ENCODE measurements at regions not wholly inside any gene's neighbourhood (a gene's known extent, or its start where the extent isn't known, plus 50 kb on each side); places are given as distances from the start of the nearest gene placed in this dataset.

DNA sequence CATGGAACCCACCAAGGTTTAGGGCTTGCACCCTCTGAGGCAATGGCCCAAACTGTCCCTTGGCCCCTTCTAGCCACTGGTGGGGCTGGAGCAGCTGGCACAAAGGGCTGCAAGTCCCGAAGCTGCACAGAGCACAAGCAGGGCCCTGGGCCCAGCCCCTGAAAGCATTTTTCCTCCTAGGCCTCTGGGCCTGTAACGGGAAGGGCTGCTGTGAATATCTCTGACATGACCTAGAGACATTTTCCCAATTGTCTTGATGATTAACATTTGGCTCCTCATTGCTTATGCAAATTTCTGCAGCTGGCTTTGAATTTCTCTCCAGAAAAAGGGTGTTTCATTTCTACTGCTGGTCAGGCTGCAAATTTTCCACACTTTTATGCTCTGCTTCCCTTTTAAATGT is 151.5 kb upstream of the CADPS start:
- Histone ChIP-seq H4K20me1 (ENCODE audit: insufficient read depth, low read length) (no peaks in the 10 kb centered on the region), H3K79me2 (ENCODE audit: insufficient read depth, low read depth, low read length) (no peaks in the 10 kb centered on the region), H2AFZ (ENCODE audit: low read length) (no peak overlapping the region), H3K36me3 (ENCODE audit: insufficient read depth, low read length) (no peaks in the 10 kb centered on the region), H3K27ac (ENCODE audit: low read depth, low read length, poor library complexity, severe bottlenecking) (no peak overlapping the region), H3K4me1 (ENCODE audit: insufficient read depth, low read length, poor library complexity, severe bottlenecking) (no peaks in the 10 kb centered on the region), H3K4me3 (ENCODE audit: low read depth, low read length, poor library complexity, severe bottlenecking) (no peak overlapping the region), H3K9me2 (ENCODE audit: insufficient read depth, low read length) (no peaks in the 10 kb centered on the region), H3K9me3 (ENCODE audit: low read length) (no peaks in the 10 kb centered on the region), H3K4me2 (ENCODE audit: low read length) (no peak overlapping the region)
- CTCF ChIA-PET (ENCODE audit: unreplicated experiment): no interaction called here
- no TSS peak for BruUV-seq (replicated peaks)
- POLR2A ChIA-PET: no interaction called here
- TF ChIP-seq, protein P1, sequence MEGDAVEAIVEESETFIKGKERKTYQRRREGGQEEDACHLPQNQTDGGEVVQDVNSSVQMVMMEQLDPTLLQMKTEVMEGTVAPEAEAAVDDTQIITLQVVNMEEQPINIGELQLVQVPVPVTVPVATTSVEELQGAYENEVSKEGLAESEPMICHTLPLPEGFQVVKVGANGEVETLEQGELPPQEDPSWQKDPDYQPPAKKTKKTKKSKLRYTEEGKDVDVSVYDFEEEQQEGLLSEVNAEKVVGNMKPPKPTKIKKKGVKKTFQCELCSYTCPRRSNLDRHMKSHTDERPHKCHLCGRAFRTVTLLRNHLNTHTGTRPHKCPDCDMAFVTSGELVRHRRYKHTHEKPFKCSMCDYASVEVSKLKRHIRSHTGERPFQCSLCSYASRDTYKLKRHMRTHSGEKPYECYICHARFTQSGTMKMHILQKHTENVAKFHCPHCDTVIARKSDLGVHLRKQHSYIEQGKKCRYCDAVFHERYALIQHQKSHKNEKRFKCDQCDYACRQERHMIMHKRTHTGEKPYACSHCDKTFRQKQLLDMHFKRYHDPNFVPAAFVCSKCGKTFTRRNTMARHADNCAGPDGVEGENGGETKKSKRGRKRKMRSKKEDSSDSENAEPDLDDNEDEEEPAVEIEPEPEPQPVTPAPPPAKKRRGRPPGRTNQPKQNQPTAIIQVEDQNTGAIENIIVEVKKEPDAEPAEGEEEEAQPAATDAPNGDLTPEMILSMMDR (conservative IDR thresholded peaks at IDR 0.05; ENCODE audit: low read length): no peak
- no peak for TF ChIP-seq EZH2phosphoT487 (IDR thresholded peaks at IDR 0.05; ENCODE audit: borderline replicate concordance, low read depth, low read length)
- DNase-seq (ENCODE audit: low spot score): no peak
- intact Hi-C loops (cut with micrococcal nuclease; ENCODE audit: unreplicated experiment): no loop called here

DNA sequence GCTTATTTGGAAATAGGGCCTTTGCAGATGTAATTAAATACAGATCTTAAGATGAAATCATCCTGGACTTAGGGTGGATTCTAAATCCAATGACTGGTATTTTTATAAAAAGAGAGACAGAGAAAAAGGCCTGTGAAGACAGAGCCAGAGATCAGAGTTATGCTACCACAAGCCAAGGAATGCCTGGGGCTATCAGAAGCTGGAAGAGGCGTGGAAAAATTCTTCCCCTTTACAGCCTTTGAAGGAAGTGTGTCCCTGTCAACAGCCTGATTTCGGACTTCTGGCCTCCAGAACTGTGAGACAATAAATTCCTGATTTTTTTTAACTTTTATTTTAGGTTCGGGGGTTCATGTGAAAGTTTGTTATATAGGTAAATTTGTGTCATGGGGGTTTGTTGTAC is 154.1 kb upstream of the CADPS start:
- Histone ChIP-seq H3K36me3 (ENCODE audit: insufficient read depth, low read length) (no peaks in the 10 kb centered on the region), H3K4me2 (ENCODE audit: low read length) (no peak overlapping the region), H3K27ac (ENCODE audit: low read depth, low read length, poor library complexity, severe bottlenecking) (no peak overlapping the region), H2AFZ (ENCODE audit: low read length) (no peak overlapping the region), H3K9me3 (ENCODE audit: low read length) (no peaks in the 10 kb centered on the region), H3K4me1 (ENCODE audit: insufficient read depth, low read length, poor library complexity, severe bottlenecking) (no peaks in the 10 kb centered on the region), H3K79me2 (ENCODE audit: insufficient read depth, low read depth, low read length) (no peaks in the 10 kb centered on the region), H3K9me2 (ENCODE audit: insufficient read depth, low read length) (no peaks in the 10 kb centered on the region), H4K20me1 (ENCODE audit: insufficient read depth, low read length) (no peaks in the 10 kb centered on the region), H3K4me3 (ENCODE audit: low read depth, low read length, poor library complexity, severe bottlenecking) (no peak overlapping the region)
- TF ChIP-seq EZH2phosphoT487 (IDR thresholded peaks at IDR 0.05; ENCODE audit: borderline replicate concordance, low read depth, low read length): no peak
- TF ChIP-seq, protein P1 (conservative IDR thresholded peaks at IDR 0.05; ENCODE audit: low read length): no peak
- no TSS peak for BruUV-seq (replicated peaks)
- ChIA-PET CTCF (ENCODE audit: unreplicated experiment) (no interaction called here), POLR2A (no interaction called here)
- DNase-seq (ENCODE audit: low spot score): no peak
- intact Hi-C loops (cut with micrococcal nuclease; ENCODE audit: unreplicated experiment): no loop called here

DNA sequence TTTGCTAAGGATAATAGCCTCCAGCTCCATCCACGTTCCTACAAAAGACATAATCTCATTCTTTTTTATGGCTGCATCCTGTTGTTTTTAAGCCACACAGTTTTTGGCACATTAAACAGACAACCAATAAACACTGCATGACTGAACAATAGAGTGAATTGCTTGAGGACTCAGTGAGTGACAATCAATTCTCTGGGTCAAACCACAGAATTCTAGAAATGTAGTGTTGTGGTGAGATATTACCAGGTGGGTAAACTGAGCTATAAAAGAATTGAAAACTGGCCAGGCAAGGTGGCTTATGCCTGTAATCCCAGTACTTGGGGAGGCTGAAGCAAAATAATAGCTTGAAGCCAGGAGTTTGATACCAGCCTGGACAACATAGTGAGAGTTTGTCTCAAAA is 154.7 kb upstream of the CADPS start:
- Histone ChIP-seq H3K36me3 (ENCODE audit: insufficient read depth, low read length) (no peaks in the 10 kb centered on the region), H3K4me2 (ENCODE audit: low read length) (no peak overlapping the region), H4K20me1 (ENCODE audit: insufficient read depth, low read length) (no peaks in the 10 kb centered on the region), H3K4me1 (ENCODE audit: insufficient read depth, low read length, poor library complexity, severe bottlenecking) (no peaks in the 10 kb centered on the region), H3K9me3 (ENCODE audit: low read length) (no peaks in the 10 kb centered on the region), H3K4me3 (ENCODE audit: low read depth, low read length, poor library complexity, severe bottlenecking) (no peak overlapping the region), H2AFZ (ENCODE audit: low read length) (no peak overlapping the region), H3K9me2 (ENCODE audit: insufficient read depth, low read length) (no peaks in the 10 kb centered on the region), H3K27ac (ENCODE audit: low read depth, low read length, poor library complexity, severe bottlenecking) (no peak overlapping the region), H3K79me2 (ENCODE audit: insufficient read depth, low read depth, low read length) (no peaks in the 10 kb centered on the region)
- ChIA-PET POLR2A (interaction anchor here (0.9 kb wide), 1 partner anchor 22 kb away, joined by 4 read pairs; no protein-coding TSS in a partner anchor), CTCF (ENCODE audit: unreplicated experiment) (no interaction called here)
- no peak for DNase-seq (ENCODE audit: low spot score)
- no TSS peak for BruUV-seq (replicated peaks)
- TF ChIP-seq, protein P1 (conservative IDR thresholded peaks at IDR 0.05; ENCODE audit: low read length): no peak
- TF ChIP-seq EZH2phosphoT487 (IDR thresholded peaks at IDR 0.05; ENCODE audit: borderline replicate concordance, low read depth, low read length): no peak
- intact Hi-C loops (cut with micrococcal nuclease; ENCODE audit: unreplicated experiment): no loop called here
